SIG-M5 (cell line): ENCODE measurements at regions not wholly inside any gene's neighbourhood (a gene's known extent, or its start where the extent isn't known, plus 50 kb on each side); places are given as distances from the start of the nearest gene placed in this dataset.

Experiments
- DNase-seq: peaks from one replicate; lab custom pipeline; 2025; lab: John Stamatoyannopoulos, UW

- peak; percentile 13 for DNase-seq
Observed at GRCh38 chr20:40160097-40160550, 528.9 kb downstream of the MAFB start.

DNA sequence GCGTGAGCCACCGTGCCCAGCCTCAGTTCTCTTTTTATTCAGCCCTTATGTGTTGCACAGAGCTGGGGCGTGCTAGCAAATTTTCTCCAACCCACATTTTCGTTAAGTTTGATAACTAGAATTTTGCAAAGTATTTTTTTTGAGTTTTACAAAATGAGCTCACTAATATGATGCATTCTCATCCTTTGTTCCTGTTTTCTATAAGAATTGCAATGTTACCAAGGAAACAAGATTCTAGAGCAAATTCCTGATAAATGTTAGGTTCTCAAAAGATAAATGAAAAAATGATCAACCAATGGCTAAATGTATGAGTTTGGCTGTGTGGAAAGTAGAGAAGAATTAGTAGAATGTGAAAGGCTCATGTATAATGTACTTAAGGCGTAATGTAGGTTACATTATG lies 529.8 kb downstream of the MAFB start:
- no peak for DNase-seq

- DNase-seq, result no peak
Observed at GRCh38 chr20:40156600-40157317, 532.3 kb downstream of the MAFB start.

GRCh38 chr20:40154514-40154913 lies 534.5 kb downstream of the MAFB start:
- no peak for DNase-seq

- DNase-seq, result no peak
Observed at GRCh38 chr20:40148886-40149285, 540.1 kb downstream of the MAFB start.

DNA sequence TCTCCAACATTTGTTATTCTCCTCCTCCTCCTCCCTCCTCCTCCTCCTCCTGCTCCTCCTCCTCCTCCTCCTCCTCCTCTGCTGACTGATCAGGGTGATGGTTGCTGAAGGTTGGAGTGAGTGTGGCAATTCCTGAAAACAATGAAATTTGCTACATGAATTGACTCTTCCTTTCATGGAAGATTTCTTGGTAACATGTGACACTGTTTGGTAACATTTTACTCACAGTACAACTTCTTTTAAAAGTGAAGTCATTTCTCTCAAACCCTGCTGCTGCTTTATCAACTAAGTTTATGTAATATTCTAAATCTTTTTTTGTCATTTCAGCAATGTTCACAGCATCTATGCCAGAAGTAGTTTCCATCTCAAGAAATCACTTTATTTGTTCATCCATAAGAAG lies 543.0 kb downstream of the MAFB start:
- no peak for DNase-seq

- DNase-seq, result no peak
Observed at GRCh38 chr20:40144581-40144980, 544.5 kb downstream of the MAFB start.

DNA sequence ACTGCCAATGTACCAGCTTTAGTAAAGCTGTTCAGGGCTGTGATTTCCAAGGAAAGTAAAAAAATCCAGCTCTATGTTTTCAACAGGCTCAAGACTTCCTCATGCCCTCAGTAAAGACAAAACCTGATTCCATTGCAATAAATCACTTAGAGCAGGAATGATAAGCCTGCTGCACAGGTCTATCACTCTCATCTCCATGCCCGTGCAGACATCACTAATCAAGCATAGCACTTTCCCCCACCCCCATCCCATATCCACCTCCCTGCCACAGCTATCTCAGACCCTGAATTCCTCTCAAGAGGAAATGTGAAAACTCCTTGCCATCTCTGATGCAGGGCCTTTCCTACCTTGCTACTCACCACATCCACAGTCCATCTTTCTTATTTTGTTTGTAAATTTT lies 554.9 kb downstream of the MAFB start:
- DNase-seq, result no peak

GRCh38 chr20:40120827-40121226 lies 568.2 kb downstream of the MAFB start:
- DNase-seq, result no peak

DNA sequence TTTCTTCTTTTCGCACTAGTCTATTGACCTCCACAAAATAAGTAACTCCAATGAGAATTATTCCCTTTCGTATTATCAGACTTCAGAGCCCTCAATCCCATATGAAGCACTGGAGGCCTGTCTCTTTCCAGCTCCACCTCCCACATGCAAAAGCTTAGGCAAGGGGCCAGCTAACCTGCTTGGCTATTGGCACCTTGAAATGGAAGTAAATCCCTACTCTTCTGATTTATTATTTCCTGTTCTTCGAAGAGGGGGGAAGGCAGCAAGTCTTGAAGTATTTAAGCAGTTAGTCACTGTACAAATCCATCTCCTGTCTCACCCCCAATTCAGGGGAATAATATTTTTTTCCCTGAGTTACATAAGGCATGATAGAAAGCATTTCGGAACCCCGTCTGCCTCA lies 577.8 kb downstream of the MAFB start:
- DNase-seq, result no peak

DNA sequence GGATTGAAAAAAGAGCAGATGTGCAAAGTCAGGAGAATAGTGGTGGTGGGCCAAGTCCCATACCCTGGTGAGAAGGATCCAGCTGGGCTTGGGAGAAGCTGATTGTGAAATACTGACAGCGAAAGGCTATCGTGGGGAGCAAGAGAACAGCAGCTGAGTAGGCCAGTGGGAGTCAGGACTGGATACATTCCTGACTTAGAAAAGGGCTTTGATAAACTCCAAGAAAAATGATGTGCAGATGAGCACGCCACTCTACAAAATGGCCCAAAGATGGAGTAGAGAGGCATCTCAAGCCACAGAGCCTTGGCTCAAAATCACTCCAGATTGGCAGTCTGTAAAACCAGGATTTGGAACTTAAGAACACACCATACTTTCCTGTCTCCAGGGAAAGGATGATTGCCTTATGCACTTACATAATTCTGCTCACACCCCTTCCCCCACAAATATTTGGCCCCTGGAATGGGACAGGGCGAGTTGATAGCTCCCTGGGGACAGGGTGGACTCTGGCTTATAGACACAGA lies 578.7 kb downstream of the MAFB start:
- no peak for DNase-seq

GRCh38 chr20:40109136-40109535 lies 579.9 kb downstream of the MAFB start:
- DNase-seq, result no peak

- DNase-seq, result no peak
Observed at GRCh38 chr20:40108321-40108720, 580.7 kb downstream of the MAFB start.

DNA sequence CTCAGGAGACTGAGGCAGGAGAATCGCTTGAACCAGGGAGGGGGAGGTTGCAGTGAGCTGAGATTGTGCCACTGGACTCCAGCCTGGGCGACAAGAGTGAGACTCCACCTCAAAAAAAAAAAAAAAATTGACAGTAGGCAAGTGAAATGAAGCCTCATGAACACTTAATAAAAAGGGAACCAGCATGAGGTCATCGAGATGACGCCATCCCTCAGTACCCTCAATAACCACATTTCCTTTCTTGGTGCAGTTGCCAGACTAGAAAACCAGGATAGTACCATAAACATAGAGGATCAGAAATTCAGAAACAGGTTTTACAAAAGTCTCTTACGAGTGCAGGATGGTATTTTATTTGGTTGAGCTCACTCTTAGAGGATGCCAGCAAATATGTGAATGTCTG lies 584.1 kb downstream of the MAFB start:
- no peak for DNase-seq

DNA sequence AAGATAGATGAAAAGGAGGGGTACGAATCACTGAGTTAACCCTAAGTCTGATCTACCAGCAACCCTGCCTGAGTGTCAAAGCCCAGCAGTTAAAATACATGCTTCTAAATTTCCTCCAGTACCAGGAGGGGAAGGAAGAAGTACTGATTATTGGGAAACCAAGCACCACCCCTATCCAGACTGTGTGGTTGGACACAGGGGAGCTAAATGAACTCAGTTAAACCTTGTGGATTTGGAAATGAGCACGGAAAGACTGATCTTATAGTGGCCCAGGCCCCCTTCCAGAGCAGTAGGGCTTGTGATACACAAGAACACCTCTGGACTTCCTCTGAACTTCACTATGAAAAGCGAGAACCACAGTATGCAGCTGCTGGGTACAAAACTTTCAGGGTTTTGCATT lies 585.6 kb downstream of the MAFB start:
- no peak for DNase-seq

DNA sequence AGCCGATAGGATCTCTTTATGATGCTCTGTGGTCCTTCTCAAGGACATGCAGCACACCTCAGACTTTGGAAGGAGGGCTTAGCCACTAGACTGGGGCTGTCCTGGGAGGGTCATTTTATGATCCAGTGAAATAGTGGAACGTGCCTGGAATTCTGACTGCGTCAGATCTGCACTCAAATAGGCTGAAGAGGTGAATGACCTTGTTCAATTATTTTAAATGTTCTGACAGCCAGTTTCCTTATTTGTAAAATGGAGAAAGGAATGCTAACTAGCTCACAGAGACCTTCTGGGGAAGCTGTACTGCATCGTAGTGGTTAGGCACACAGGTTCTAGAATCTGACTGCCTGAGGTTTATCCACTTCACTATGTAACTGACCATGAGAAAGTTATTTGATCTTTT lies 587.5 kb downstream of the MAFB start:
- DNase-seq, result no peak

DNA sequence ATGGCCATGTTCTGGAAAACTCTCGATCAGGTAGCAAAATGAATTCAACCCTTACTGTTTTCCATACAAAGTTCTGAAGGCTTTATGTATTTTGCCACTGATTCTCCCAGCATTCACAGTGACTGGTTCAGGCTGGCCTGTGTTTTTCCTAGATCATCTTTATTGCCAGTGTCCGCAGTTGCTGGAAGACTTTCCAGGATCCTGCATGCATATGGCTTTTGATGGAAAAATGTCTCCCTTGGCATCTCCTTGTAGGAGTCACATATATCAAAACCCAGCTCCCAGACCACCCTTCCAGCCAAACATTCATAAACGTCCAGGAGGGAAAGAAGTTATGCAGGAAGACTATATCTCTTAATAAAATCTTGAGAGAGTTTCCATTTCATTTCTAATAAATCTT lies 588.8 kb downstream of the MAFB start:
- no peak for DNase-seq

GRCh38 chr20:40090236-40090635 lies 598.8 kb downstream of the MAFB start:
- DNase-seq, result no peak

GRCh38 chr20:40087496-40087895 lies 601.5 kb downstream of the MAFB start:
- DNase-seq, result no peak

DNA sequence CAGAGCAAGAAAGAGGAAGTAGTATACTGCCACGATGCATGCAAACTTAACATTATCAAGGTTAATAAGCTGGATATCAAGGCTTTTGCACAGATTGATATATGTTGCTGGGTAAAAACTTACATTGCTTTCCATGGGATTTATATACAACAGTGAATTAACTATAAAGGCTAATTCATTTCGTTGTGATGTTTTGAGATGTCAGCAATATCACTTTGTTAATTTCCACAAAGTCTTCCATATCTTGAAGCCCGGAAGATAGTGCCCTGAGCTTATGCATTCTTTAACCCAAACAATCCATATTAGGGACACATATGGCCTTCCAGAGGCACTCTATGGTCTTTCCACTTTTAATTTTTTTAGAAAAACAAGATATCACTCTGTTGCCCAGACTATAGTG lies 603.5 kb downstream of the MAFB start:
- DNase-seq, result no peak

DNA sequence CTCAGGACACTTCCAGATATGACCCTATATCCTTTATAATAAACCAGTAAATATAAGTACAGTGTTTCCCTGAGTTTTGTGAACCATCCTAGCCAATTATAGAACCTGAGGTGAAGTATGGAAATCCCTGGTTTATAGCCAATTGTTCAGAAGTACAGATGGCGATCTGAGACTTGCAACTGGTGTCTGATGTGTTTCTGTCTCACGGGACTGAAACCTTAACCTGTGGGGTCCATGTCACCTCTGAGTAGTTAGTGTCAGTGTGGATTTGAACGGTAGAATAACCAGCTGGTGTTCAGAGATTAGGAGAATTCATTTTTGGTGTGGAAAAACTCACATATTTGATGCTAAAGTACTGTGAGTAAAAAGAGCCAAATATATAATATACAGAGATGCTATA lies 606.6 kb downstream of the MAFB start:
- no peak for DNase-seq

DNA sequence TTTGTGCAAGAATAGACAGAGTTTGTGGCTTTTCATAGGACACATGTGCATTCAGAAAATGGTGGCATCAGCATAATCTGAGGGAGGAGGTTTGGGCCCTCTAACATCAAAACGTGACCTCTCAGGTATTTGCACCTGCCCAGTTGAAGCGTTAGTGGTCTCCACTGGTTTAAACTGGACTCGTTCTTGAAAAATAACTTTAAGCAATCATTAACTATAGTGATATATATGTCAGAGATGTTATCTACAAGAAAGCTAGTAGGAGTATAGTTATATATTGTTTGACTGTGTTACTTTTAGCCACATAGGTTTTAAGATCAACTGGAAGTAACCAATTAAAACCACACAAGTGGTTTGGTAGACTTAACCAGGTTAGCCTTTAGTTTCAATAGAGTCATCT lies 607.4 kb downstream of the MAFB start:
- no peak for DNase-seq

DNA sequence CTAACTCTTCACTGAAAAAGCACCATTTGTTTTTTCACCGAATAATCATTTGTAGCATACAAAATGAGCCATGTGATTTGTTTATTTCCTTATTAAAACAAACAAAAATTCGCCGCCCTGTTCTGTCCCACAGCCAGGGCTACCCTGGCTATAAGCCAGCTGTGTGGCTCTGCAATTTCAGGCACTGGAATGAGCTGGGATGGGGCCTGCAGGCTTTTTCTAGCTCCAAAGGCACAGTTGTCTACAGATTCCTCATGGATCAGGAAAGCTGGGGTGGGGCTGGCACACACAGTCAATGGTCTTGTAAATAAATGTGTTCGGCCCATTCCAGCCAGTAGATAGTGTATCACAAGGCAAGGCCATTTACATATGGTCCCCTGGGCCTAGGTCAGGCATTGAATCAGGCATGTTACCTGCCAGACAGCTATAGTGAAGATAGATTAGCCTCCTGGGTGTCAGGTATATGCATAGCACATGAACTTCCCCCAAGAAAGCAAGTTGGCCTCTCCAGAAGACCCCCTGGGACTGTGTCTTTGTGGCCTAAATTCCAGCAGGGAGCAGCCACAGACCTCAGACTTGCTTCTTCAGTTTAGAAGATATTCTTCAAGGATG lies 608.9 kb downstream of the MAFB start:
- DNase-seq, result no peak
